ENCODE measurements at regions not wholly inside any gene's neighbourhood (a gene's known extent, or its start where the extent isn't known, plus 50 kb on each side); places are given as distances from the start of the nearest gene placed in this dataset.

GRCh38 chr17:51372345-51373004 lies 112.1 kb downstream of the UTP18 start (continued):
- TF ChIP-seq NR2F6 (CRISPR knock-in tag; IDR thresholded peaks at IDR 0.05) (no peak), NR2C1 (IDR thresholded peaks at IDR 0.05) (no peak), NR2C1 (tag; IDR thresholded peaks at IDR 0.05) (0 out of 2 replicates have a peak, but pooled peaks have one; percentile 23), ATF1 (CRISPR knock-in tag; IDR thresholded peaks at IDR 0.05) (no peak), ATF1 (tag; IDR thresholded peaks at IDR 0.05) (peak; percentile 87), KAT8 (IDR thresholded peaks at IDR 0.05; ENCODE audit: low read depth) (no peak), MLX (CRISPR knock-in tag; conservative IDR thresholded peaks at IDR 0.05) (no peak), ZC3H8 (IDR thresholded peaks at IDR 0.05) (no peak), ZNF121 (CRISPR knock-in tag; conservative IDR thresholded peaks at IDR 0.05) (no peak), CSDE1 (IDR thresholded peaks at IDR 0.05) (no peak), JUN (IDR thresholded peaks at IDR 0.05; ENCODE audit: borderline replicate concordance, low read depth, low read length) (peak; percentile 8; the same call in 1 of the 2 replicates), JUN (CRISPR knock-in tag; IDR thresholded peaks at IDR 0.05; ENCODE audit: borderline replicate concordance) (no peak), CHCHD3 (CRISPR knock-in tag; IDR thresholded peaks at IDR 0.05) (no peak), PRMT5 (CRISPR knock-in tag; IDR thresholded peaks at IDR 0.05) (no peak), E2F3 (CRISPR knock-in tag; IDR thresholded peaks at IDR 0.05) (no peak), ARID3B (CRISPR knock-in tag; IDR thresholded peaks at IDR 0.05; ENCODE audit: borderline replicate concordance) (no peak), STAG1 (CRISPR knock-in tag; IDR thresholded peaks at IDR 0.05; ENCODE audit: borderline replicate concordance) (no peak), SIX5 (IDR thresholded peaks at IDR 0.05; ENCODE audit: borderline replicate concordance in 1 of 2, insufficient read depth in 1 of 2, low read depth in 1 of 2, low read length in 2 of 2) (peak; percentile 58 to 69; a peak in 3 of 4 replicates), SOX6 (IDR thresholded peaks at IDR 0.05) (no peak), ZNF398 (CRISPR knock-in tag; IDR thresholded peaks at IDR 0.05) (no peak), ZNF639 (CRISPR knock-in tag; conservative IDR thresholded peaks at IDR 0.05 in 1 of 2, IDR thresholded peaks at IDR 0.05 in 1 of 2) (peak in 1 of 2 experiments; percentile 42; a peak in 1 of 4 replicates), SPI1 (IDR thresholded peaks at IDR 0.05; ENCODE audit: borderline replicate concordance, low read depth, low read length) (peak; percentile 89), CCNT2 (IDR thresholded peaks at IDR 0.05; ENCODE audit: borderline replicate concordance, extremely low read depth, insufficient read length, low read depth, low read length) (no peak), MED1 (CRISPR knock-in tag; IDR thresholded peaks at IDR 0.05; ENCODE audit: borderline replicate concordance) (no peak), NCOA1 (IDR thresholded peaks at IDR 0.05; ENCODE audit: low read depth) (no peak)
